NCI-H524 treated with DMSO at 0.1 percent for 48 hours (cell line): ENCODE measurements at regions not wholly inside any gene's neighbourhood (a gene's known extent, or its start where the extent isn't known, plus 50 kb on each side); places are given as distances from the start of the nearest gene placed in this dataset.
A peak's percentile ranks its signal among the peaks of the same experiment; 100 is the strongest.

Experiments used
- DNase-seq: peaks from one replicate; lab custom pipeline; 2025; lab: John Stamatoyannopoulos, UW

DNA sequence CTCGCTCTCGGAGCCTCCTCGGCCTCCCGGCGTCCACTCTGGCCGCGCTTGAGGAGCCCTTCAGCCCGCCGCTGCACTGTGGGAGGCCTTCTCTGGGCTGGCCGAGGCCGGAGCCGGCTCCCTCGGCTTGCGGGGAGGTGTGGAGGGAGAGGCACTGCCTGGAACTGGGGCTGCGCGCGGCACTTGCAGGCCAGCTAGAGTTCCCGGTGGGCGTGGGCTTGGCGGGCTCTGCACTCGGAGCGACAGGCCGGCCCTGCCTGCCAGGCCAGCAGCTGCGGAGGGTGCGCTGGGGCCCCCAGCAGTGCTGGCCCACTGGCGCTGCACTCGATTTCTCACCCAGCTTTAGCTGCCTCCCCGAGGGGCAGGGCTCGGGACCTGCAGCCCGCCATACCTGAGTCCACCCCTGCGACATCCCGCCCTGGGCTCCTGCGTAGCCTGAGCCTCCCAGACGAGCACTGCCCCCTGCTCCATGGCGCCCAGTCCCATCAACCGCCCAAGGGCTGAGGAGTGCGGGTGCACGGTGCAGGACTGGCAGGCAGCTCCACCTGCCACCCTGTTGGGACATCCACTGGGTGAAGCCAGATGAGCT lies 765.0 kb downstream of the IGSF11 start:
- DNase-seq: no peak

DNA sequence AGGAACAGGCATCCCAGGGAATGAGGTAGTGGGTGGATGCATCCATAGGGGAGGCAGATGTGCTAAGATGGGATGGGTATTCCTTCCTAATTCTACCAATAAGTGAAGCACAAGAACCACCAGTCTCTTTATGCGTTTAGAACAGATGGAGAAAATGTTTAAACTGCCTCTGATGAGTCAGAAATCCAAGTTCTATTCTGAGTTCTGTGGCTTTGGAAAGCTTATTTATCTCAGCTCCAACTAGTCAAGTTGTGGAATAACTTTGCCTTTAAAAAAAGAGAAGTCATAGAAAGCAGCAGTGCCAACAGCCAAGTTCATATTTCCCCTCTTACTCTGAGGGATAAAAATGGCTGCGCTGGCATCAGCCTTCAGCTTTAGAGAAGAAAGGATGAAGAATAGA lies 761.7 kb downstream of the IGSF11 start:
- no peak for DNase-seq

DNA sequence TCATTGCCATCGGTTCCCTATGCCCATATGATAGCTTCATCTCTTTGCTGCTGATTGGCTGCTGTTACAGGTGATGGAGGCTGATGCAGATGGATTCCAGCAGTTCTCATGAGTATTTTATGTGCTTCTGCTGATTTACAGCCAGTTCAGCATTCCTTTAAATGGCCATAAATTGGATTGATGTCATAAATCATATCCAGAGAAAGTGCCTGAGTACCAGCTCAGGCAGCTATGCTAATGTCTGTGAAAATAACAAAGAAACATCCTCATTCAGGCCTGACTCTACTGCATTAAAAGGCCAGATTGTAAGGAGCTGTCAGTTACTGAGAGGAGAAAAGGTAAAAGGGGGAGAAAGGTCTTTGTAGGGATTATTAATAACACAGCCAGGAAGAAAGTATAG lies 756.8 kb downstream of the IGSF11 start:
- no peak for DNase-seq

DNA sequence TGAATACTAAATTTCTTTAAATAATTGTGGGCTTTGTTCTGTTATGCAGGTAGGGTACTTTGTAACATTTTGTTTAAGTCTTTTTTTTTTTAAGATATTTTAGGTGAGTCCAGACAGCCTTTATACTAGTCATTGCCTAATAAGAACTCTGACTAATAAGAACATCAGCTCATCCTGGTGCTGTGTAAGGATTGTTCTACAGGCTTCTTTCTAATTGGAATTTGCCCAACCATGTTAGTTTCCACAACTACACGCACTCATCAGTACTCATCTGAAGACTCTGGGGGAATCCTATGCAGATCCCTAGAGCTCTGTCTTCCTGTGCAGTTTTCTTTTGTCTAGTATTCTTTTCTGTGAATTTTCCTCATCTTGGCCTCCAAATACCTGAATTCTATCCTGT lies 741.8 kb downstream of the IGSF11 start:
- no peak for DNase-seq

DNA sequence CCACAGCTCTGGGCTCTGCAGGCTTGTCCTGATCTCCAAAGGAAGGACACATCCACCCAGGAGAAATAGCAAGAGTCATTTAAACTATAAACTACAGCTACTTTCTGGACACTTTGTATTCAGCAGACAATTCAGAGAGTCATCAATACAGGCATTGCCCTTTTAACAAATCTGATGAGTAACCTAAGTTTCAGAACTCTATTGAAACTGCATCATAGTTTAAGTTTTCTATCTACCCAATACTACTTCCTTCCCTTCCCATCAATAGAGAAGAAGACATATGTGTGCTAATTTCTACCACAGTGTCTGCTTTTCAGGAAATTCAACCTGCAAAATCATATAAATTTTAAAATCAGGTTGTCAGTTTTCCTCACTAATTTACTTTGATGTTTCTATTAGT lies 736.5 kb downstream of the IGSF11 start:
- no peak for DNase-seq

DNA sequence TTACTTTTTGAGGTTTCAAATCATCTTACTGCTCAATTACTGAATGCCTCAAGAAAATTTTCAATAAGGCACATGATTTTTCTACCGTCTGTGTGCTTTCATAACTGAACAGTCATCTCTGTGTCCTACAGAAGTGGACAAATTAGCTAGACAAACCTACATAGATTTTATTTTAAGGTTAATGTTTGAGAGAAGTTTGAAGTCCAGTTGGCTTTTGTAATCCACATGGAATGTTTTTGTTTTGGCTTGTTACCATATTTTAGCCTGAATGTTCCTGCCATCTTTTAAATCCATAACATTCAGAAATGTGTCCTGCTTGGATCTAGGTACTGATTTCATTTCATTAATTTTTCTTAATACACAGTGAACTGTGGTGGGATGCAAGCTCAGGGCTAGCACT lies 730.1 kb downstream of the IGSF11 start:
- DNase-seq: no peak

DNA sequence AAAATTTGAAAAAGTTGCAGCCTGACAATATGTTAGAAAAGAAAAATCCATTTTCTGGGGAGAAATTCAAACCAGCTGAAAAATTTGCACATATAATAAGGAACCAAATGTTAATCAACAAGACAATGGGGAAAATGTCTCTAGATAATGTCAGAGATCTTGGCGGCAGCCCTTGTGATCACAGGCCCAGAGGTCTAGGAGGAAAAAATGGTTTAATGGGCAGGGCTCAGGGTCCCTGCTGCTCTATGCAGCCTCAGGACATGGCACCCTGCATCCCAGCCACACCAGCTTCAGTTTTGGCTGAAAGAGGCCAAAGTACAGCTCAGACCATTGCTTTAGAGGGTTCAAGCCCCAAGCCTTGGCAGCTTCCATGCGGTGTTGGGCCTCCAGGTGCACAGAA lies 701.9 kb downstream of the IGSF11 start:
- DNase-seq: no peak

DNA sequence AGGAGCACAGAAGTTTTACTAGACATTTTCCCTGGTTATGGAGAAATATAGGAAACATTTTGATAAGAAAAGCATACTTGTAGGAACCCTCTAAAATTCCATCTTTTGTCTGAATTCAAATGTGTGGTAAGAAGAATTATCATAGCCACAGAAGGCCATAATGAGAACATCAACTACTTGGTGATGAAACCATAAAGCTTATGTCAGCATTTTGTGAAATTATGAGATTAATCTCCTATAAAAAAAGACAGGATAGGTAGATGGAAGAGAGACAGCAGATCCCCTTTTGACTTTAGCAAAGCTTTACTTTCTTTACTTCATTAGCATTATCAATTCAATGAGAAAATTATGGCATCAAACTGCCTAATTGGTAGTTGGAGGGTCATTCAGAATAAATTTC lies 697.0 kb downstream of the IGSF11 start:
- DNase-seq: no peak

DNA sequence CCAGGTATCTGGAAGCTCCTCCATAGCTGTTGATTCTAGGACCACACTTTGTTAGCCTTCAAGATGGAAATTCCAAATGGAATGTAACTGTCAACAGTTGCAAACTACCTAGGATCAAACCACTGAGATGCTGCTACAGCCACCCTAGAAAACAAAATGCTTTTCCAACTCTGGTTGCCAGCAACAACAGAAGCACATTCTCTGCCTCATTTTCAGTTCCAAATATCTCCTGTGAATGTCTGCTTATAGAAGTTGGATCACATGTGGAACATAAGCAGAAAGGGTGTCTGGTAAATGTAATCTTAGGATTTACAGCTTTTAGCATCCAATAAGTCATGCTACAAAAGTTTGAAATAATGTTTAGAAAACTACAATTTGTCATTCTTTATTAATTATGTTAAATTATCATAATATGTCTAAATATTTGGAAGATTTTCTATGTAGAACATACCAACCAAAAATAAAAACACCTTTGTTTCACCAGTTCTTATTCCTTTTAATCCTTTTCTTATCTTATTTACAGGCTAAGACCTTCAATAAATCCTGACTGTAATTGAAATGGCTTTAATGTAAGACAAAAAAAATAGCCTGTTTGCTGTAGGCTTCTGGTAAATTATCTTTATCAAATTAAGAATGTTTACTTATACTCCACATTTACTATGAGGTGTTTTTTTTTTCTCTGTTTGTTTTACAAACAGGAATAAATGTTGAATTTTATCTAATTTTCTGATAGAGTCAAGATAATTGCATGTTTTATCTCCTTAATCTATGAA lies 687.1 kb downstream of the IGSF11 start:
- no peak for DNase-seq

DNA sequence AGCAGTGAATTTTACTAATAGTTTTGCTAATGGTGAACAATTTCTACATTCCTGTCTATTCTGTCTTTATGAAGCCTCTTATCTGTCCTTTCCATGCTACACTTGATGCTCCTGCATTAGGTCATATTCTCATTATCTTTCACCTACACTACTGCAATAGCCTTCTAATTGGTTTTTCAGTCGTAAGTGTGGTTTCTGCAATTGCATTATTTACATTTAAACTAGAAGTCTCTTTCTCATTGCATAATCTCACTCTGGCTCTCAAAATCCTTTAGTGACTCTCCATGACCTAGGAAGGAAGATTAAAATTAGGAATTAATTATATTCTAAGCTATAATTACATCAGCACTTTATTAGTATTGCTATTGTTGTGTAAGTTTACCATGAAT lies 686.5 kb downstream of the IGSF11 start:
- DNase-seq: no peak

DNA sequence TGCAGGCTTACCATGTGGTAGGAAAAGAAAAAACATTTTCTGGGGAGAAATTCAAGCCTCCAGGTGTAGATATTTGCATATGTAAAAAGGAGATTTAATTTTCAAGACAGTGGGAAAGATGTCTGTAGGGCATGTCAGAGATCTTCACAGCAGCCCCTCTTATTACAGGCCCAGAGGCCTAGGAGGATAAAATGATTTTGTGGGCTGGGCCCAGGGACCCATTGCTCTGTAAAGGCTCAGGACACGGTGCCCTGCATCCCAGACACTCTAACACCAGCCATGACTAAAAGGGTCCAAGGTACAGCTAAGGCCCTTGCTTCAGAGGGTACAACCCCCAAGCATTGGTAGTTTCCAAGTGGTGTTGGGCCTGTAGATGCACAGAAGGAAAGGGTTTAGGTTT lies 680.1 kb downstream of the IGSF11 start:
- DNase-seq: no peak

DNA sequence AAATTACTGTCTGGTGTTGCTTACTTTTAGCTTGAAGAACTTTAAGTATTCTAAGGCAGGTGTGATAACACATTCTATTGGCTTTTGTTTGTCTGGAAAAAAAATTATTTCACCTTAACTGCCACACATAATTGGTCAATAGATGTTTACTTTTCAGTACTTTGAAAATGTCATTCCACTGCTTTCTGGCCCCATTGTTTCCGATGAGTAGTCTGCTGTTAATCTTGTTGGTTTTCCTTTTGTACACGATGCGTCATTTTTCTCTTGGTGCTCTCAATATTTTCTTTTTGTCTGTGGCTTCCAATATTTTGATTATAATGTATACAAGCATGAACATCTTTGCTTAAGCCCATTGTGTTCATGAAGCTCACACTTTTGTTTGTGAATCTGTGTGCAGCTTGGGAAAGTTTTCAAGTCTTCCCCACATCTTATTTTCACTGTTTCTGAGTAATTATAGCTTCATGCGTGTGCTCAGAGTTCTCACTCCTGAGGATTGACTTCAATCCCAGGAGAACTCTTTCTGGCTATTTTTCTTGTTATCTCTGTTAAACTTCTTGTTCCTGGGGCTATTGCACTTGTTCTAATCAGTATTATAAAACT lies 664.7 kb downstream of the IGSF11 start:
- DNase-seq: no peak

DNA sequence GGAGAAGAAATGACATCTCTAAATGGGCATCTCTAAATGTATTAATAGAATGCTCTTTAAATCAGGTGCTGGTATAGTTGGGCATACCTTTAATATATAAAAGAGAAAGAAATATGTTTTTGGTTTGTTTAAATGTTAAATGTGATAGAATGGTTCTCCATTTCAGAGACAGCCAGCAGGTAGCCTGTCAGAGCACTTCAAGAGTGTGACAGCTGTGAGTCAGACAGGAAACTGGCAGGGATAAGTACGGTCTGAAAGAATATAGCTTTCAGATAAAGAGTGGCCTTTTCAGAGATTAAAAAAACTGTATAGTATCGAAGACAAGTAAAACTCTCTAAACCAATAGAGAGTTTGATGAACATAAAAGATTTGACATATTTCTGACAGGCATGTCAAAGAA lies 654.1 kb downstream of the IGSF11 start:
- peak; percentile 35 for DNase-seq

DNA sequence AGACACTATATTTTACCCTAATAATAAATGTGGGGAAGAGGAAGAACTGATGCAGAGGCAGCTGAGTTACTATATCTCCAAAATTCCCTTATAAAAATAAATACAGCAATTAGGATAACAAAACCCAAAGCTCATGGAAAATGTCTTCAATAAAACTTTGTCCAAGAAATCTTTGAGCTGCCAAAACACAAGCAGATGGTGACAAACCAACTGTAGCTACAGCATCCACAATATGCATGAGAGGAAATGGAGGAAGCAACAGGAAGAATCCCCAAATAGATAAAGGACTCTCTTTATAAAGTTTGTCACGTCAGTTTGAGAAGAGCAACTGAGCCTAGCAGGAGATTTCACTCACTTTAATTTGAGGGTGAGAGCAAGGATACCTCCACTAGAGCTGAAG lies 638.2 kb downstream of the IGSF11 start:
- no peak for DNase-seq

DNA sequence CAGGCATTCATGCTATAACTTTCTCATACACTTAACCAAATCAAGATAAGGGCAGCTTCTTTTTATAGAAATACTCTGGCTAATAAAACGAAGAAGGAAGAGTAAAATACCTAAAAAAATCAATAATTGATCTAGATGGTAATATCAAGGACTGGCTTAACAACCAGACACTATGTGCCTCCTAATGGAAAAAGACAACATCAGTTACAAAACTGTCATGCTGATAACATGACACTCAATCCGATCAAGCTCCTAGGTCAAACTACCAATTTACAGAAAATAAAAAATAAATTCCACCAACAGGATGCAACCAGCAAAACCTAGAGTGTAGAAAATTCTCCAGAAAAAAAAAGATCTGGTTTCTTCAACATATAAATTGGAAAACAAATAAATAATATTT lies 634.6 kb downstream of the IGSF11 start:
- no peak for DNase-seq

DNA sequence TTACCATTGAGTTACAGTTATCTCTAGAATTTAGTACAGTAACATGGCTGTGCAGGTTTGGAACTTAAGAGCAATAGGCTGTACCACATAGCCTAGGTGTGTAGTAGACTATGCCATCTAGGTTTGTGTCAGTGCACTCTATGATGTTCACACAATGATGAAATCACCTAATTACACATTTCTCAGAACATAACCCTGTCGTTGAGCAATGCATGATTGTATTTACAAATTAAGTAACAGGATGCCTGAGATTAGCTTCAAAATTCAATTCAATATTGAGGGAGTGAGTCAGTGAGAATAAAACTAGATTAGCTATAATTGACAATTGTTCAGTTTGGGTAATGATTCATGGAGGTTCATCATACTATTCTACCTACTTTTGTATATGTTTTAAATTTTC lies 633.8 kb downstream of the IGSF11 start:
- DNase-seq: no peak

DNA sequence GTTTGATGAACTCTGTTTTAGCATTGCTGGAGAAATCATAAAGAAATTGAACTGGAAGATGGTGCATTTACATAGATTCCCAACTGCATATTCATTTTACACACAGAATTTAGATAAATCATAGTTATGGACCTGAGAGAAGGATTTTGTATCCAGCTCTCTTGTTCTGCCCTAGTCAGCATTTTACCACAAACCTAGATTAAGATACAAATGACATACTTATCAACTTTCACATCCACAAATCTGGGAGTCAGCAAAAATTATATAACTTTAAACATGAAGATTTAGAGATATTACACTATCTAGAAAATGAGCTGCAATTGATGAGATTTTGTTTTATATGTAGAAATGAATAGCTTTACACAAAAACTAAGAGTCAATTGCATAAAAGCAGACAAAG lies 632.8 kb downstream of the IGSF11 start:
- no peak for DNase-seq

DNA sequence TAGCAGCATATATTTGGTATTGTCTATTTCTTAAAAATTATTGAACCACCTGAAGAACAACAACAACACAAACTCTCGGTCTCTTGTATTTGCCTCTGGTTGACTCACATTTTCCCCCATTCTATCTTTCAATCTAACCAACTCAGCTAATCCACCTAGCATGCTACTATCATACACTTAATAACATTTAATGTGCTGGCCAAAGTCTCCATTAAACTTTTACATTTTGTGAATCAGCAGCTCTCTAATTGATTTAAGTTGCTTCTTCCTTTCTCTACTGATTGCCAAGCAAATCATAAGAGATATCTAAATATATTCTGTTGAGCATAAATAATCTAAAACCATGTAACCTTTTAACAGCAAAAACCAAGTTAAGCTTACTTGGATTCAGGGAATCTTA lies 631.7 kb downstream of the IGSF11 start:
- no peak for DNase-seq

DNA sequence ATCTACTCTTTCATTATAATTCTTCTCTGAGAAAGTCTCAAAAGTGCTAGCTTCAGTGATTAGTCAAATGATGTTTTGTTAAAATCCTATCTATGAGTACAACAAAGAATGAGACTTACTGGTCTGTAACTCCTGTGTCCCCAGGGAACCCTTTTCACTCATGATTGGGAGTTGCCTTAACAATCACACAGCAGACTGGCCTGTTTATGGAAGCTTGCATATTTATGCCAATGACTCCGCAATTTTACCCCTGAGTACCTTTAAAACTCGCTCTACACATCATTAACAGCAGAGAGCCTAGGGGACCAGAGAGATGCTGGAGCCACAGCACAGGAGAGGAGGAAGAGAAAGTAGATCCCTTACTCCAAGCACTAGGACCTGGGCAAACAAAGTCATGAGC lies 628.1 kb downstream of the IGSF11 start:
- no peak for DNase-seq

DNA sequence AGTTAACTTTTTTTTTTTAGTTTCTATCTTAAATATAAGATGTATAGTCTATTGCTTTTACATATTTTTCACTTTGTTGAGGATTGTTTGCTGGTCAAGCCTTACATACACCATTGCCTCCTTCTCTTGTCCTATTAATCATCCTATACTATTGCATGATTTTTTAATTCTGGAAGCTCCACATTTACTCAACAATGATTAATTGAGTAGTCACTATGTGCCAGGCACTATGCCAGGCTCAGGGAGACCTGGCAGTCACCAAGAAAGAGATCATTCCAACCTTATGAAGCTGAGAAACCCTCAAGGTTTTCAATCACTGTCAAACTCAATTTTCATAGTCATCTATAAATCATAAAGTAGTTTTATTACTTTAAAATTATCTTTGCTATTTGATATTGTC lies 626.2 kb downstream of the IGSF11 start:
- DNase-seq: no peak

DNA sequence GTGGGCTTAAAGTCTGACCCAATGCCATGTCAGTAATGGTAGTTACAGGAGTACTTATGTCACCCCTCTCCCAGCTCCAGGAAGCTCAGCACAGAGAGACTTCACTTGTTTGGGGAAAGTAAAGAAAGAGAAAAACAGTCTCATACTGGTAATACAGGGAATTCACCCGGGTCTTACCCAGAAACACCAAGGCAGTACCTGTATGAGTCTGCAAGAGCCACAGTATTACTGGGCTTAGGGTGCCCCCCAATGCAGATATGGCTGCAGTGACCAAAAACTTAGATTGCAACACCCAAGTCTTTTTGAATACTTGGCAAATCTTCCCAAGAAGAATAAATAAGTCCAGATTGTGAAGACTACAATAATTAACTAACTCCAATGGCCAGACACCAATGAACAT lies 622.1 kb downstream of the IGSF11 start:
- no peak for DNase-seq

DNA sequence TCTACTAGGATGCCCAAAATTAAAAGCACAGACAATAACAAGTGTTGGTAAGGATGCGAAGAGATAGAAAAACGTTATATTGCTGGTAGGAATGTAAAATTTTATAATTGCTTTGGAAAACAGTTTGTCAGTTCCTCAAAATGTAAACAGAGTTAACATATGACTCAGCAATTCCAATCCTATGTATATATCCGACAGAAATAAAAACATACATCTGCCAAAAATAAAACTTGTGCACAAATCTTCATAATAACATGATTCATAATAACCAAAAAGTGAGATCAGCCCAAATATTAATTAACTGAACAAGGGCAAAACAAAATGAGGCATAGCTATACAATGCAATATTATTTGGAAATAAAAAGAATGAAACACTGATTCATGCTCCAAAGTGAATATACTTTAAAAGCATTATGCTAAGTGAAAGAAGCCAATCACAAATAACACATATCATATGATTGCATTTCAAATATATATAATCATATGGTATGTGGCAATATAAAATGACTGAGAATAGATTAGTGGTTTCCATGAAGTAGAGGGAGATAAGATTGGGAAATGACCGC lies 609.3 kb downstream of the IGSF11 start:
- DNase-seq: no peak

DNA sequence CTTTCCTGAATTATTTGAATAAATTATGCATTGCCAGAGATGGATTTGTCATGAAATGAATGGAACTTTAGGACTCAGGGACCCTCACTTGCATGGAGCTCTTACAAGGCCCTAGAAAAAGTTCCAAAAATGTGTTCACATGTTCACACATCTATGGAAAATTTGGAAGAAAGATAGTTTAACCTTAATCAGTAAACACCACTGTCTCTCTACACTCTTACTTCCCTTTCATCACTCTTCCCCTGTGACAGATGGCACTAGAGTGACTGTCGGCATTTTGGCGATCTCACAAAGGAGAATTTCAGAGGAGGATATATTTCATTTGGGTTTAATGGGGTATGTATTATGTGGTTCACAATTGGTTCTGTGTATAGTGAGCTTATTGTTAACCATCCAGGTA lies 600.8 kb downstream of the IGSF11 start:
- no peak for DNase-seq
